SJSA1 (cell line): ENCODE measurements at regions not wholly inside any gene's neighbourhood (a gene's known extent, or its start where the extent isn't known, plus 50 kb on each side); places are given as distances from the start of the nearest gene placed in this dataset.
A peak's percentile ranks its signal among the peaks of the same experiment; 100 is the strongest.

Experiments
- DNase-seq, 2 experiments: peaks; one replicate each; pipeline ENCODE4 v3.0.0-alpha.2; 2015 to 2020; ENCODE audit warnings: low spot score in 2 of 2, low read depth in 1 of 2
- H3K27ac ChIP-seq: fragments of 250-450 bp; sonication (Bioruptor Pico); 2 replicates; pipeline ENCODE4 v1.5.1; 2020; ENCODE audit warnings: mild to moderate bottlenecking, moderate library complexity
- H3K27me3 ChIP-seq: fragments of 250-450 bp; sonication (Bioruptor Pico); replicated peaks from 2 replicates; pipeline ENCODE4 v1.5.1; 2020; ENCODE audit warnings: mild to moderate bottlenecking, moderate library complexity
- H3K36me3 ChIP-seq: fragments of 250-450 bp; sonication (Bioruptor Pico); 2 replicates; pipeline ENCODE4 v1.5.1; 2020; ENCODE audit warnings: mild to moderate bottlenecking
- H3K4me1 ChIP-seq: fragments of 250-450 bp; sonication (Bioruptor Pico); replicated peaks from 2 replicates; pipeline ENCODE4 v1.6.1; 2021; ENCODE audit warnings: mild to moderate bottlenecking
- H3K4me3 ChIP-seq: fragments of 250-450 bp; sonication (Bioruptor Pico); 2 replicates; pipeline ENCODE4 v1.5.1; 2020; ENCODE audit warnings: mild to moderate bottlenecking
- H3K9me3 ChIP-seq: fragments of 250-450 bp; sonication (Bioruptor Pico); replicated peaks from 2 replicates; pipeline ENCODE4 v1.5.1; 2020; ENCODE audit warnings: mild to moderate bottlenecking

DNA sequence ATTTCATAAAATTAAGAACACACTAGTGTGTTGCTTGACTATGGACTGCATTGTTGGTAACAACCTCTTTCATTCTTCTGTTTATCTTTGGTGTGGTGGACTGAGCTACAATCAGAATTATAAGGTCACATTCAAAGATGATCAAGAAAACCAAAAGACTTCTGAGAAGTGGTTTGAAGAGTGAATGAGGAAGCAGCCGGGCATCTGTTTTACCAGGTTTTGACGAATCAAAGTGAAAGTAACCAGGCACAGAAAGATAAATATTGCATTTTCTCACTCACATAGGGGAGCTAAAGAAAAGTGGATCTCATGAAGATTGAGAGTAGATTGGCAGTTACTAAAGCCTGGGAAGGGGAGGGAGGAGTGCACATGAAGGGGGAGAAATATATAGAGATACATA, 589.1 kb downstream of the ZNF608 start:
- Histone ChIP-seq H3K27ac (peak overlapping the region; percentile 35), H3K9me3 (peaks cover 5% of the 10 kb centered on the region; the same call in 1 of the 2 replicates), H3K4me3 (peak overlapping the region; percentile 25), H3K36me3 (no peaks in the 10 kb centered on the region), H3K27me3 (no peaks in the 10 kb centered on the region), H3K4me1 (peaks cover 5% of the 10 kb centered on the region; the same call in 1 of the 2 replicates)
- DNase-seq, result peak in 1 of 2 experiments; percentile 38

GRCh38 chr5:124156415-124156996, 589.9 kb downstream of the ZNF608 start:
- Histone ChIP-seq H3K27me3 (no peaks in the 10 kb centered on the region), H3K4me3 (no peak overlapping the region), H3K4me1 (peaks cover 5% of the 10 kb centered on the region; the same call in 1 of the 2 replicates), H3K9me3 (peaks cover 5% of the 10 kb centered on the region; the same call in 1 of the 2 replicates), H3K27ac (no peak overlapping the region), H3K36me3 (no peaks in the 10 kb centered on the region)
- DNase-seq, result no peak

GRCh38 chr5:124154714-124155113, 591.7 kb downstream of the ZNF608 start:
- Histone ChIP-seq H3K9me3 (peaks cover 5% of the 10 kb centered on the region; the same call in 1 of the 2 replicates), H3K27ac (no peak overlapping the region), H3K4me3 (no peak overlapping the region), H3K4me1 (peaks cover 5% of the 10 kb centered on the region; the same call in 1 of the 2 replicates), H3K36me3 (no peaks in the 10 kb centered on the region), H3K27me3 (no peaks in the 10 kb centered on the region)
- no peak for DNase-seq

DNA sequence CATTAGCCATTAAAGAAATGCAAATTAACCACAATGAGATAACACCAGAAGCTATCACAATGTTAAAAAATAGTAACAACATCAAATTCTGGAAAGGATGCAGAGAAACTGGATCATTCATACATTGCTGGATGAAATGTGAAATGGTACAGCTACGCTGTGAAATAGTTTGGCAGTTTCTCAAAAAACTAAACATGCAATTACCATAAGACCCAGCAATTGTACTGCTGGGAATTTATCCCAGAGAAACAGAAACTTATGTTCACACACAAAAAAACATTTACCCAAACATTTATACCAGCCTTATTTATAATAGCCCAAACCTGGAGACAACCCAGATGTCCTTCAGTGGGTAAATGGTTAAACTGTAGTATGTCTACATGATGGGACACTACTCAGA, 592.9 kb downstream of the ZNF608 start:
- Histone ChIP-seq H3K9me3 (peaks cover 10% of the 10 kb centered on the region; the same call in 1 of the 2 replicates), H3K4me1 (peaks cover 5% of the 10 kb centered on the region; the same call in 1 of the 2 replicates), H3K27me3 (no peaks in the 10 kb centered on the region), H3K4me3 (no peak overlapping the region), H3K27ac (no peak overlapping the region), H3K36me3 (no peaks in the 10 kb centered on the region)
- no peak for DNase-seq

DNA sequence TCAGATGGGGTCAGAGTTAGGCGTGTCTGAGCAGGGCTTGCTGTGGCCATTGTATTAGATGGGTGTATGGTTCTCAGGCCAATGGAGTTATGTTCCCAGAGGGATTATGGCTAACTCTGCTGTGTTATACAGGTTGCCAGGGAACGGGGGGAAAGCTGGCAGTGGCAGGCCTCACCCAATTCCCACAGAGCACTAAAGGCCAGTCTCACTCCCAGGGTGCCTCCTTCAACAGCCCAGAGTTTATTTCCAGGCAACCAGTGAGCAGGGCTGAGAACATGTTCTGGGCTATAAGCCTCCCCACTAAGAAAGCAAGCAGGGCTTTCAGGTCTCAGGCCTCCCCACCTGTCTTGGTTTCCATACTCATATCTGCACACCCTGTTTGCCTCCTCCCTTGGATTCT, 597.9 kb downstream of the ZNF608 start:
- no peak for DNase-seq
- Histone ChIP-seq H3K4me1 (no peaks in the 10 kb centered on the region), H3K36me3 (no peaks in the 10 kb centered on the region), H3K9me3 (0 out of 2 replicates have a peak, but pooled peaks cover 5% of the 10 kb centered on the region), H3K4me3 (no peak overlapping the region), H3K27ac (no peak overlapping the region), H3K27me3 (no peaks in the 10 kb centered on the region)

DNA sequence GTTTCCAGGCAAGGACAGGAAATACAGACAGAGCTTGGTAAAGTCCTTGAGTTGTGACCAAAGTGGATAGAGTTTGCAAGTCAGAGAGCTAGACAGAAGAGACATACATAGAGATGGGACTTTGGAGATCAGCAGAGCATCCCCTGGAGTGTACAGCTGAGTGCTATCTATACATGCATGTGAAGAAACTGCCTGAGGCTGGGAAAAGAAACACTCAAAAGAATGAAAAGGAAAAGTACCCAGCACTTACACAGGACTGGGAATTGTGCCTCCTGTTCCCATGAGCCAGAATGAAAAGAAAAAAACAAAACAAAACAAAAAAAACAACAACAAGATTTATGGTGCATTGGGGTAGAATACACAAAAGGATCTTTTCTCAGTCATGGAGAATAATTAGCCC, 606.4 kb downstream of the ZNF608 start:
- no peak for DNase-seq
- Histone ChIP-seq H3K4me1 (no peaks in the 10 kb centered on the region), H3K27me3 (no peaks in the 10 kb centered on the region), H3K27ac (no peak overlapping the region), H3K4me3 (no peak overlapping the region), H3K9me3 (no peaks in the 10 kb centered on the region), H3K36me3 (no peaks in the 10 kb centered on the region)

- Histone ChIP-seq H3K36me3 (no peaks in the 10 kb centered on the region), H3K4me3 (no peak overlapping the region), H3K27ac (no peak overlapping the region), H3K27me3 (no peaks in the 10 kb centered on the region), H3K9me3 (no peaks in the 10 kb centered on the region), H3K4me1 (no peaks in the 10 kb centered on the region)
- DNase-seq, result no peak
Measured at GRCh38 chr5:124139477-124139876, 607.0 kb downstream of the ZNF608 start.

GRCh38 chr5:124136609-124137008, 609.8 kb downstream of the ZNF608 start:
- Histone ChIP-seq H3K27ac (no peak overlapping the region), H3K27me3 (no peaks in the 10 kb centered on the region), H3K9me3 (no peaks in the 10 kb centered on the region), H3K4me1 (no peaks in the 10 kb centered on the region), H3K4me3 (no peak overlapping the region), H3K36me3 (no peaks in the 10 kb centered on the region)
- DNase-seq, result no peak

DNA sequence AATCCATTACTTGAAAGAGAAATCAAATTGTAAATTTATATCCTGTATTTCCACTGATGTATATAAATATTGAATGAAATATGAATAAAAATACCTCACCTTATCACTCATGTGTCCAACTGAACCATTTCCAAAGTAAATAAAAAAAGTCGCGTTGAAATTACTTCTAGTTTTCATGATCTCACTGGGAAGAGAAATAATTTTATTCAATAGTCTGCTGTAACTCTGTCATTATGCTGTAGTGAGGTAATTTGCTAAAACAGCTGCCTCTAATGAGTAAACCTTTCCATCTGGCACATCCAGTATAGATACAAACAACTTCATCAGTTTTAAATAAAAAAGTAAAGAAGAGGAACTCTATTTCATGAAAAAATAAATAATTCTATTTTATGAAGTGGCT, 611.5 kb downstream of the ZNF608 start:
- no peaks in the 10 kb centered on the region for H3K9me3 ChIP-seq
- DNase-seq, result no peak
- no peak overlapping the region for H3K4me3 ChIP-seq
- H3K4me1 ChIP-seq, result no peaks in the 10 kb centered on the region
- H3K27me3 ChIP-seq, result no peaks in the 10 kb centered on the region
- no peak overlapping the region for H3K27ac ChIP-seq
- no peaks in the 10 kb centered on the region for H3K36me3 ChIP-seq

GRCh38 chr5:124133406-124133805, 613.0 kb downstream of the ZNF608 start:
- DNase-seq, result no peak
- H3K27me3 ChIP-seq, result no peaks in the 10 kb centered on the region
- H3K4me1 ChIP-seq, result no peaks in the 10 kb centered on the region
- no peak overlapping the region for H3K27ac ChIP-seq
- no peak overlapping the region for H3K4me3 ChIP-seq
- no peaks in the 10 kb centered on the region for H3K9me3 ChIP-seq
- H3K36me3 ChIP-seq, result no peaks in the 10 kb centered on the region

DNA sequence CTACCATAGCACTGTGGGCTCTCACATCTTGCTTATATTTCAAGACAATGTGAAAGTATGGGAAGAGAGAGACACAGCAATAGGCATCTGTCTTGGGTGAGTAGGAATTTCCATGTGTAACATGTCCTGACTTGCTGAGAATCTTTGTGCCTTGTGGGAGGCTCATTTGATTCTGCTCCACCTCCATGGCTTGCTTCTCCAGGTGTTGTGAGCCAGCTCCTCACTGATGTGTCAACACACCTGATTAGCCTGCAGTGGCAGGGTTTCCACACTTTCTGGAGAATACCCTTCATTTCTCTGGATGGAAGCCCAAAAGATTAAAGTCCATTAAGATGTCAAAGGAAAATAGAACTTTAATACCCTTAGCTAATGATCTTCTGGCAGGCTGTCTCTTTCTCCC, 613.6 kb downstream of the ZNF608 start:
- no peak overlapping the region for H3K27ac ChIP-seq
- H3K9me3 ChIP-seq, result no peaks in the 10 kb centered on the region
- no peaks in the 10 kb centered on the region for H3K27me3 ChIP-seq
- no peak overlapping the region for H3K4me3 ChIP-seq
- no peaks in the 10 kb centered on the region for H3K36me3 ChIP-seq
- no peaks in the 10 kb centered on the region for H3K4me1 ChIP-seq
- DNase-seq, result no peak

DNA sequence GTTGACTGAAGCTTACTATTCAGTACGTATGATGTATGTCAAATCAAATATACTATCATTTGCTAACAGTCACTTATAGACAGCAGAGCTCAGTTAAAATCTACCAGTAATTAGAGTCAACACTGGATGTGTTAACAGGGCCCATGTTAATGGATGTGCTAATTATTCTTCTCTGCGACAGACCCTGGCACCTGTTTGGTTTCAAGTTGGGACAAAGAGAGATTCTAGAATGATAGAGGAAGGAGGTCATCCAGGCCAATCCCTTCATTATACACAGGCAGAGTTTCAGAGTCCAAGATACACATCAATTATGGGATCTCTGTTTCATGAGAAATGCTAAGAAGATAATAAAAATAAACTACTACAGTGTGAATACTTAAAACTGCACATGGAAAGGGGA, 615.0 kb downstream of the ZNF608 start:
- H3K27me3 ChIP-seq, result no peaks in the 10 kb centered on the region
- no peaks in the 10 kb centered on the region for H3K9me3 ChIP-seq
- H3K27ac ChIP-seq, result no peak overlapping the region
- no peaks in the 10 kb centered on the region for H3K4me1 ChIP-seq
- no peak overlapping the region for H3K4me3 ChIP-seq
- no peak for DNase-seq
- no peaks in the 10 kb centered on the region for H3K36me3 ChIP-seq

GRCh38 chr5:124130816-124131215, 615.6 kb downstream of the ZNF608 start:
- DNase-seq, result no peak
- Histone ChIP-seq H3K27me3 (no peaks in the 10 kb centered on the region), H3K27ac (no peak overlapping the region), H3K4me3 (no peak overlapping the region), H3K36me3 (no peaks in the 10 kb centered on the region), H3K4me1 (no peaks in the 10 kb centered on the region), H3K9me3 (peaks cover 2% of the 10 kb centered on the region; the same call in 1 of the 2 replicates)

DNA sequence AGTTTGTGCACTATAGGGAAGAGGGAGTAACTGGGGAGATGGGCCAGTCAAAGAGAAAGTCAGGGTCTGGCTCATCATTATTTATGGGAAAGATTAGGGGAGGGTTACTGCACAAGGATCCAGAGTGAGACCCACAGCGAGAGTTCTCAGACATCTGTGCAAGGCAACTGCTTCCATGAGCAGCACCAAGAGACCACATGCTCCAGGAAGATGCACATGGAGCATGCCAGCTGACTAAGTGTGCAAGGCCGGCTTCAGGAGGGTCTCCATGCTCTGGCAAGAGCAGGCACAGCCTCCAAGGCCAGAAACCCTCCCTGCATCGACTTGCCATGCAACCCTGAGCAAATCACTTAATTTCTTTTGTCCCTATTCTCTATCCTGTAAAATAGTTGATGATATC, 616.9 kb downstream of the CSNK1G3 start:
- Histone ChIP-seq H3K27ac (no peak overlapping the region), H3K36me3 (no peaks in the 10 kb centered on the region), H3K4me1 (no peaks in the 10 kb centered on the region), H3K9me3 (peaks cover 4% of the 10 kb centered on the region; the same call in 1 of the 2 replicates), H3K4me3 (no peak overlapping the region), H3K27me3 (no peaks in the 10 kb centered on the region)
- DNase-seq, result no peak
